H9 (cell line): ENCODE measurements at regions not wholly inside any gene's neighbourhood (a gene's known extent, or its start where the extent isn't known, plus 50 kb on each side); places are given as distances from the start of the nearest gene placed in this dataset.
A peak's percentile ranks its signal among the peaks of the same experiment; 100 is the strongest.

Source experiments
- DNase-seq: peaks from one replicate; pipeline ENCODE4 v3.0.0-alpha.2; 2017
- H2AFZ ChIP-seq: one replicate; pipeline ENCODE4 v1.6.1; 2013; ENCODE audit warnings: mild to moderate bottlenecking, low read length, control low read depth, moderate library complexity
- H2AK5ac ChIP-seq: 2 replicates; pipeline ENCODE4 v1.6.1; 2013; ENCODE audit warnings: low read length, control low read depth, mixed read lengths; ENCODE audit not compliant: insufficient read length
- H2BK120ac ChIP-seq: one replicate; pipeline ENCODE4 v1.6.1; 2013; ENCODE audit warnings: low read depth, mild to moderate bottlenecking, low read length, control low read depth, inconsistent platforms; ENCODE audit not compliant: poor library complexity, severe bottlenecking
- H2BK12ac ChIP-seq: 2 replicates; pipeline ENCODE4 v1.6.1; 2013; ENCODE audit warnings: low read length, control low read depth, mixed read lengths, low read depth; ENCODE audit not compliant: insufficient read length
- H2BK15ac ChIP-seq: 2 replicates; pipeline ENCODE4 v1.6.1; 2013; ENCODE audit warnings: low read depth, low read length, control low read depth
- H2BK20ac ChIP-seq: one replicate; pipeline ENCODE4 v1.6.1; 2013; ENCODE audit warnings: low read depth, mild to moderate bottlenecking, low read length, control low read depth, inconsistent platforms; ENCODE audit not compliant: poor library complexity, severe bottlenecking
- H2BK5ac ChIP-seq: 2 replicates; pipeline ENCODE4 v1.6.1; 2013; ENCODE audit warnings: low read length, control low read depth, mixed read lengths; ENCODE audit not compliant: insufficient read length
- H3K14ac ChIP-seq: 2 replicates; pipeline ENCODE4 v1.6.1; 2013; ENCODE audit warnings: low read length, control low read depth; ENCODE audit not compliant: insufficient read depth
- H3K18ac ChIP-seq: 2 replicates; pipeline ENCODE4 v1.6.1; 2013; ENCODE audit warnings: low read depth, mild to moderate bottlenecking, mixed read lengths, low read length, control low read depth; ENCODE audit not compliant: insufficient read length
- H3K23ac ChIP-seq: 2 replicates; pipeline ENCODE4 v1.6.1; 2013; ENCODE audit warnings: low read length, control low read depth, mixed read lengths, low read depth; ENCODE audit not compliant: insufficient read length
- H3K23me2 ChIP-seq: 2 replicates; pipeline ENCODE4 v1.6.1; 2013; ENCODE audit warnings: low read depth, mild to moderate bottlenecking, mixed read lengths, low read length, control low read depth; ENCODE audit not compliant: insufficient read length, poor library complexity, severe bottlenecking
- H3K27ac ChIP-seq: 2 replicates; pipeline ENCODE4 v1.5.1; 2013; ENCODE audit warnings: low read length, control low read depth, mixed read lengths, low read depth; ENCODE audit not compliant: insufficient read length
- H3K27me3 ChIP-seq: 2 replicates; pipeline ENCODE4 v1.6.1; 2013; ENCODE audit warnings: low read length, control low read depth, inconsistent platforms; ENCODE audit not compliant: insufficient read depth
- H3K4ac ChIP-seq: 2 replicates; pipeline ENCODE4 v1.6.1; 2013; ENCODE audit warnings: low read depth, mild to moderate bottlenecking, control low read depth, inconsistent platforms, low read length, moderate library complexity
- H3K4me1 ChIP-seq: 2 replicates; pipeline ENCODE4 v1.6.1; 2013; ENCODE audit warnings: low read length, control low read depth, inconsistent platforms; ENCODE audit not compliant: insufficient read depth
- H3K4me2 ChIP-seq: 2 replicates; pipeline ENCODE4 v1.6.1; 2013; ENCODE audit warnings: low read length, control low read depth, mixed read lengths; ENCODE audit not compliant: insufficient read length, insufficient read depth
- H3K56ac ChIP-seq: 2 replicates; pipeline ENCODE4 v1.6.1; 2013; ENCODE audit warnings: low read depth, mild to moderate bottlenecking, mixed read lengths, low read length, control low read depth; ENCODE audit not compliant: insufficient read length
- H3K79me1 ChIP-seq: 2 replicates; pipeline ENCODE4 v1.6.1; 2013; ENCODE audit warnings: low read depth, mild to moderate bottlenecking, moderate library complexity, low read length, control low read depth, inconsistent platforms; ENCODE audit not compliant: insufficient read depth, poor library complexity, severe bottlenecking
- H3K79me2 ChIP-seq: 2 replicates; pipeline ENCODE4 v1.6.1; 2013; ENCODE audit warnings: low read length, control low read depth, inconsistent platforms; ENCODE audit not compliant: insufficient read depth
- H3K9ac ChIP-seq: 2 replicates; pipeline ENCODE4 v1.6.1; 2013; ENCODE audit warnings: low read length, control low read depth, mixed read lengths; ENCODE audit not compliant: insufficient read length; ENCODE audit errors: extremely low read depth
- H3K9me3 ChIP-seq: one replicate; pipeline ENCODE4 v1.6.1; 2013; ENCODE audit warnings: low read depth, low read length, inconsistent platforms; ENCODE audit not compliant: control insufficient read depth
- H3T11ph ChIP-seq: one replicate; pipeline ENCODE4 v1.6.1; 2013; ENCODE audit warnings: mild to moderate bottlenecking, low read length, control low read depth, inconsistent platforms
- H4K20me1 ChIP-seq: one replicate; pipeline ENCODE4 v1.6.1; 2013; ENCODE audit not compliant: control insufficient read depth, insufficient read length, insufficient read depth
- H4K5ac ChIP-seq: 2 replicates; pipeline ENCODE4 v1.6.1; 2013; ENCODE audit warnings: low read depth, mild to moderate bottlenecking, mixed read lengths, low read length, control low read depth; ENCODE audit not compliant: insufficient read length
- H4K8ac ChIP-seq: replicated peaks from 2 replicates; pipeline ENCODE4 v1.6.1; 2013; ENCODE audit warnings: low read length, control low read depth, mixed read lengths, low read depth; ENCODE audit not compliant: insufficient read length
- H4K91ac ChIP-seq: 2 replicates; pipeline ENCODE4 v1.6.1; 2013; ENCODE audit warnings: low read depth, mild to moderate bottlenecking, moderate library complexity, mixed read lengths, low read length, control low read depth; ENCODE audit not compliant: insufficient read length
- H3K27ac Mint-ChIP-seq, 3 experiments: 2 replicates in 2 of 3; 3 replicates in 1 of 3; pipeline ENCODE4 v1.8.0; 2020 to 2021; ENCODE audit warnings: mixed read lengths in 3 of 3, mild to moderate bottlenecking in 1 of 3, moderate library complexity in 1 of 3
- H3K27me3 Mint-ChIP-seq: 2 replicates; pipeline ENCODE4 v1.8.0; 2021; ENCODE audit warnings: low read depth, mild to moderate bottlenecking, moderate library complexity, mixed read lengths
- H3K36me3 Mint-ChIP-seq, 3 experiments: 2 replicates in 2 of 3; 3 replicates in 1 of 3; pipeline ENCODE4 v1.8.0; 2020 to 2021; ENCODE audit warnings: low read depth in 3 of 3, mixed read lengths in 3 of 3; ENCODE audit not compliant: insufficient read depth in 1 of 3
- H3K4me1 Mint-ChIP-seq, 2 experiments: 2 replicates each; pipeline ENCODE4 v1.8.0; 2020; ENCODE audit warnings: mixed read lengths in 2 of 2
- H3K4me3 Mint-ChIP-seq, 2 experiments: 2 replicates in 1 of 2; 3 replicates in 1 of 2; pipeline ENCODE4 v1.8.0; 2020 to 2021; ENCODE audit warnings: mild to moderate bottlenecking in 2 of 2, mixed read lengths in 2 of 2, moderate library complexity in 1 of 2
- H3K9me3 Mint-ChIP-seq, 2 experiments: 2 replicates in 1 of 2; 3 replicates in 1 of 2; pipeline ENCODE4 v1.8.0; 2020; ENCODE audit warnings: mild to moderate bottlenecking in 2 of 2, mixed read lengths in 2 of 2, moderate library complexity in 1 of 2
- CTCF ChIP-seq: fragments of 200-600 bp; sonication (generic); conservative IDR thresholded peaks from 3 replicates; pipeline ENCODE4 v1.8.0; 2021; ENCODE audit warnings: antibody characterized with exemption, mild to moderate bottlenecking
- WGBS: extraction: QIAGEN DNeasy Blood & Tissue Kit; methylation state at CpG from one replicate; pipeline ENCODE4 v1.1.7; 2013; ENCODE audit warnings: missing lambda C conversion rate, low lambda C conversion rate, mixed read lengths; ENCODE audit not compliant: insufficient read length; ENCODE audit errors: extremely low coverage; 5-methylcytosine and 5-hydroxymethylcytosine counted together

- Histone ChIP-seq H4K5ac (no peak overlapping the region), H4K91ac (no peak overlapping the region), H3K23ac (no peak overlapping the region), H3T11ph (no peak overlapping the region), H3K27me3 (no peaks in the 10 kb centered on the region), H3K4me2 (peak overlapping the region; percentile 92), H3K9ac (peak overlapping the region; percentile 70), H3K14ac (no peak overlapping the region), H2AK5ac (no peak overlapping the region), H3K4me1 (peaks cover 8% of the 10 kb centered on the region; the same call in 1 of the 2 replicates), H3K18ac (peak overlapping the region; percentile 39), H3K79me2 (peaks cover 34% of the 10 kb centered on the region; the same call in 1 of the 2 replicates), H2BK12ac (no peak overlapping the region), H3K27ac (peak overlapping the region; percentile 38), H3K9me3 (no peaks in the 10 kb centered on the region), H2BK120ac (no peak overlapping the region), H3K4ac (no peak overlapping the region), H2BK20ac (no peak overlapping the region), H3K23me2 (peaks cover 19% of the 10 kb centered on the region), H2BK5ac (no peak overlapping the region), H3K79me1 (peaks cover 2% of the 10 kb centered on the region), H3K56ac (no peak overlapping the region), H2BK15ac (no peak overlapping the region), H2AFZ (no peak overlapping the region), H4K8ac (no peak overlapping the region), H4K20me1 (no peaks in the 10 kb centered on the region)
- Mint-ChIP-seq H3K4me1 (peaks cover 32 to 39% of the 10 kb centered on the region in 2 experiments), H3K27ac (no peak overlapping the region), H3K36me3 (peaks cover 0 to 2% (median 0%) of the 10 kb centered on the region in 3 experiments; a peak in 1 of 7 replicates), H3K9me3 (no peaks in the 10 kb centered on the region), H3K27me3 (no peaks in the 10 kb centered on the region), H3K4me3 (no peak overlapping the region)
- no peak for TF ChIP-seq CTCF
- no CpG with 5 or more reads among the region's 4 CpGs for WGBS
- DNase-seq: no peak
Measured at GRCh38 chr1:39106801-39107327, 80.7 kb downstream of the NDUFS5 start.
